Daoy (cell line): ENCODE measurements at regions not wholly inside any gene's neighbourhood (a gene's known extent, or its start where the extent isn't known, plus 50 kb on each side); places are given as distances from the start of the nearest gene placed in this dataset.

Experiments
- DNase-seq: peaks from one replicate; pipeline ENCODE4 v3.0.0-alpha.2; 2015; ENCODE audit warnings: low read depth

GRCh38 chr13:40384976-40385857 lies 281.2 kb downstream of the FOXO1 start:
- no peak for DNase-seq

DNA sequence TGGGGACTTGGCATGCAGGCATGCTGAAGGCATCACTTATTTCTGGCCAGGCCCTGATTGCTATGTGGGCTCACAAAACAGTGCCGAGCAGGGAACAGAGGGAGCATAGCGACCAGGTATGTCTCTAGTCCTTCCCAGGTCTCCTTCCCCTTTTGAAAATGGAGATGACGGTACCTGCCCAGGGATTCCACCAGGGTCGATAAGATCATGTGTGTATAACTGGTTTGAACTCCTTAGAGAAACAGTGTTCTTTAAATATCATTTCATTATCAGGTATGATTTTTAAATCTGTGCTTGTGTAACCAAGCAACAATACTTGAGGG lies 280.6 kb downstream of the FOXO1 start:
- no peak for DNase-seq

DNA sequence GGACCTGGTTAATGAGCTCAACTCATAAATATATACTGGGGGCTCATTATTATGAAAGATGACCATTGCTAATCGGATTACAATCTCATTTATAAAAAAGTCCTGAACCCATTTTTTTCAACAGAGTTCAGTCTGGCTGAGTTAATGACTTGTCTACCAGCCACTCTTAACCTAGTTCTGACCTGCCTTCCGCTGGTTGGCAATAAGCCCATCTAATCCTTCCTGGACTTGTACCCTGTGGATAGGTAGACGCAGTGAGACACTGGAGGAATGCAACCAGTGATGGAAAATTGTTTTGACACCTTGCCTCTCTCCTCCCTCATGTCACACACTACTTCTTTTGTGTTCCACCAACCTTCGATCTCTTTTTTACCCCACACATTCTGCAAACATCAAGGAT lies 279.9 kb downstream of the FOXO1 start:
- no peak for DNase-seq

DNA sequence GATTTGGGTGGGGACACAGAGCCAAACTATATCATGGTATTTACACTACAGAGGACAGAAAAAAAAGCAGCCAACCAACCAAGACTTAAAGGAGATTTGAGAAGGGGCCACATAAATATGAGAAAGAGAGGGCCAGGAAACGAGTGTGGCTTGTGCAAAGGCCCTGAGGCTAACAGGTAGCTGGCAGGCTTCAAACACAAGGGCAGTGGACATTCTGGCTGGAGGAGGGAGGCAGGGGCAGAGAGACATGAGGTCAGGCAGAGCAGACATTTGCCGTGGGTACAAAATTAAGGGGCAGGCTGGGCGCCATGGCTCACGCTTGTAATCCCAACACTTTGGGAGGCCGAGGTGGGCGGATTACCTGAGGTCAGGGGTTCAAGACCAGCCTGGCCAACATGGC lies 278.7 kb downstream of the FOXO1 start:
- no peak for DNase-seq

- DNase-seq: peak; percentile 68
Measured at GRCh38 chr13:40388617-40389016, 277.8 kb downstream of the FOXO1 start.

GRCh38 chr13:40389081-40389641 lies 277.3 kb downstream of the FOXO1 start:
- no peak for DNase-seq

DNA sequence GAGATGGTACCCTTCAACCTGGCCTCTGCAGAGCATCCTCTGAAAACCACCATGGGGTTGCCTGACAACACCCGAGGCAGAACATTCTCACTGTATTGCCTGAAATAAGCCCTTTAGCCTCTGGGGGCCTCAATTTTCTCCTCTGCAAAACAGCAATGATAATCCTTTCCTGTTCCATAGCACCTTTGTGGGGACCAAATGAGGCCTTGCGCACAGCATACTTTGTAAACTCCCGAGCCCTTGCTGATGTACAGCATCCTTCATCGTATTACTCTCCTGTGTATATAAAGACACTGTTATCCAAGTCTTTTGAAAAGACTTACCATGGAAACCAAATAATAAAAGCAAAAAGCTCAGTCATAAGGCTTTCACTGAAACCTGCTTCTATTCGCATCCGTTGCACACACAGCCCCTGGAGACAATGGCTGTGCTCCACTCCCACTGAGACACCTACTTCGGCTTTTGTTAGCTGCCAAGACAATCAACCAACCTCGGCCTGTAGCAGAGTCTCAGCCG lies 276.0 kb downstream of the FOXO1 start:
- no peak for DNase-seq

DNA sequence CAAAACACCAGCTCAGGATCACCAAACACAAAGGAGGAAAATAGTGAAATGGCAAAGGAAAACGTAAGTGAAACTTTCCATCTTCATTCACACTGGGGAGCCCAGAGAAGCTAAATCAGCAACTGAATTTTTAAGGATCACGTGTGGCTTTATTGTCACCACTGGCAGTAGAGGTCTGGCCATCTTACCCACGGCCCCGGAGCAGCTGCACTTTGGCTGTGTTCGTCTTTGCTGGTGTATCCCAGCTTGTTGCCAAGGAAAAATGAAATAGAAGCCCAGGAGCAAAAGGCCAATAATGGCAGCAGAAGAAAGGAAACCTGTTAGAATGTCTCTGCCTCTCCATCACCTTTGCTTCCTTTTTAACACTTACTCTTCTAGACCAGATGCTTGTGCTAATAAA lies 274.7 kb downstream of the FOXO1 start:
- DNase-seq: no peak

- no peak for DNase-seq
Measured at GRCh38 chr13:40394304-40394985, 272.0 kb downstream of the FOXO1 start.

GRCh38 chr13:40398065-40398464 lies 268.4 kb downstream of the FOXO1 start:
- no peak for DNase-seq

- no peak for DNase-seq
Measured at GRCh38 chr13:40399756-40400155, 266.7 kb downstream of the FOXO1 start.

DNA sequence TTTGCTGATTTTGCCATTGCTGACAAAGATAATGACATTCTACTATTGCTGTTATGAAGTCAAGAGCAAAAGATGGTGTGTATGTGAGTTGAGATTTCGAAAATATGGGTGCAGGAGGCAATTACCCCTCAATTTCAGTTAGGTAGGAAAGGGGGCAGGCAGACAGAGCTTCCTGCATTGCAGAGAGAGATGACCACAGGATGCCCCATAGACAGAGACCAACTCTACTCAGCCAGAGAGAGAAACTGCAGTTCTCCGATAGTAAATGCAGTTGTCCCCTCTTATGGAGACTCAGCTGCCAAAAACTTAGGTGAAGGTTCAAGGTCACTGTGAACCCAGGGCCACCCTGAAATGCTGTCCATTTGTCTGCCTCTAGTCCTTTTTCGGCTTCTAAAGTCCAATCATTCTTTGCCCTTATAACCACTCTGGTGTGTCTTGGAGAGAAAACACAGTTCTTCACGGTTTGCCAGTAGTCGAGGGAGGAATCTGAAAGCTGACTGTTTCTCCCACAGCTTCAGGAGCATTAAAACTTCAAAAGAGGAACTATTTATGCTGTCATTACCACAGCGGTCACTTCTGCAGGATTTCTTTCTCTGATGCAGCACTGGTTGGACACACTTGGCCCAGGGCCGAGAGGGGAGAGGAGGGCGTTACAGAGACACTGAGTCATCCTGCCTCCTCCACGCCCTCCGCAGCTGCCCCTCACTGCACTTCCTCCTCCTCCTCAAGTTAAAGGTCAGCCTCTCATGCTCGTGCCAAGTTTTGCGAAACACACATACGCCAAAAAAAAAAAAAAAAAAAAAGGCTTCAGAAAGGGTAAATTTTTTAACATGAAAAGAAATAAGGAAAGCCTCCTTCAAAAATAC lies 264.3 kb downstream of the FOXO1 start:
- DNase-seq: peak; percentile 94

DNA sequence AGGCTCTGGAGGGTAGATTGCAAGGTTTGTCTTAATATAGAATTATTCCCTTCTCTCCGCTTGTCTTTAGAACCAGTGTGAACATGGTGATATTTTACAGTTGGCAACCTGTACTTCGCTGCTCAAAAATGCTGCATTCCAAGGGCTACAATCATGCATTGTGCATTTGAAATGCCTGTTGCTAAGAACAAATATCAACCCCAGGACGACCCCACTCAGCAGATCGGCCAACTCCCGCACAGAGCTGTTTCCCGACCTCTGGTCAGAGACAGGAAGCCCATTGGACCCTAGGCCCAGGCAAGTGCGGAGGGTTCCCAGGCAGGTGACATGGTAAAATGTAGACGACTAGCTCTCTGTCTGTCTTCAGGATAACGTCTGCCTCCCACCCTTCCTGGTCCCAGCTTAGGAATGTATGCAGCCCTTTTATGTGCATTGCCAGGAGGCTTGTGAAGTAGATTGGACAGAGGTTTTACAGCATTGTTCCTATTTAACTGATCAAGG lies 263.5 kb downstream of the FOXO1 start:
- peak; percentile 15 for DNase-seq

DNA sequence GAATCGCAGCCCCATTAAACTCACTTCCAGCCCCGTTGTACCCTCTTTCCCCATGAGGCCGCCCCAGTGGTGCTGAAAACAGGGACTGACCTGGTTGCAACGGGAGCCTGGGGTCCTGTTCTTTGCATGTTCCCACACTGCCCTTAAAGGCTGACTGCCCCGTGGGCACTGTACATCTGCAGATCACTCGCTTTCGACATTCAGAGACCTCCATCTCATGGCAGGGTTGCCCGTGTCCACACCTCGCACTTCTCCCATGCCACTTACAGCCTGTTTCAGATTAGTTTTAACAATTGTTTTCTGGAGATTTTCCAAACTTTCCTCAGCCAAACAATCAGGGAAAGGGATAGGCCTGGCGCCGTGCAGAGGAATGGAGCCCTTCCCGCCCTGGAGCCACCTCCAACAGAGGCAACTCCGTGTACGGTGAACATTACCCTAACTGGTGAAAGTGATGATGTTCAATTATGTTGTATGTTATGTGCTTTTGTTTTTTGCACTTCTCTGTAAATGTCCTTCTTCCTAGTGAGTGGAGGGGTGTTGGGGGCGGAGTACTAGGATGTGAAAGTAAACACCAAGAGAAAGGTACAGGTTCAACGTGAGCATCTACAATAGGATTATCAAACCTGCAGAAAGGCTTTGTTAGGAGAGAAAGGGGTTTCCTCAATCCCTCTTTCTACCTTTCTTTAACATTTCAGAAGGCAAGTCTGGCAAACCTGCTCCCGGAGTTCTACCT lies 262.8 kb downstream of the FOXO1 start:
- no peak for DNase-seq

DNA sequence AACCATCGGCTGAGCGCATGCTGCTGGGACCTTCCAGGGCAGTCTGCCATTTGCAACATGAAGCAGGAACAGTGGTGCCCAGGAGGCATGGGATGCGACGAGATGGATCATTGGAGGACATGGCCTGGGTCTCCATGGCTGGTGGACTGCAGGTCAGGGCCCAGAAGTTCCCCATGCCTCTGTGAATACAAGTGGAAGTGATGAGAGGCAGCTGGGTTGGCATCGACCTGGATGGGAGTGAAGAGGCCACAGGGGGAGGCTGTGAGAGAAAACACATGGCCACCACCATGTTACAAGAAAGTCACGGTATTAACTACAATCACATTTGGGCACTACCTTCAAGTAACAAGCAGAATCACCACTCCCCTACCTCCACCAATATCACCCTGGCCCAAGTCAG lies 262.0 kb downstream of the FOXO1 start:
- DNase-seq: no peak

- no peak for DNase-seq
Measured at GRCh38 chr13:40404967-40405716, 261.3 kb downstream of the FOXO1 start.

GRCh38 chr13:40406405-40407120 lies 259.9 kb downstream of the FOXO1 start:
- DNase-seq: no peak

- no peak for DNase-seq
Measured at GRCh38 chr13:40407567-40407966, 258.9 kb downstream of the FOXO1 start.

GRCh38 chr13:40408602-40409001 lies 257.8 kb downstream of the FOXO1 start:
- DNase-seq: peak; percentile 32

DNA sequence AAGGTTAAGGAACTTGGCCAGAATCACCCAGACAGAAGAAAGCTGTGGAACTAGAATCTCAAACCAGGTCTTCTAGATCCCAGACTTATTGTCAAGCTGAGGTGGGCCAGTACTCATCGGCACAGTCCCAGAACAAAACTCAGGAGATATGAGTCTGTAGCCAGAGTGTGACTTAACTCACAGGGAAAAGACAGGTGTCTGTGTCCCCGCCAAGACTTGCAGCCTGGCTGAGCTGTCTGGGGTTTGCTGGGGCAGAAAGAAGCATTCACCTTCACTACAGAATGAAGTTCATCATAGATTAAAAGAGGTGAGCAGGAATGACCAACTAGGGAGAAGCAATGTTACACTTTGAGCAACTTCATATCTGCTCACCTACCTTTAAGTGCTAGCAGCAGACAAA lies 257.2 kb downstream of the FOXO1 start:
- no peak for DNase-seq
